Urinary bladder (tissue), 3 donors: ENCODE measurements at regions not wholly inside any gene's neighbourhood (a gene's known extent, or its start where the extent isn't known, plus 50 kb on each side); places are given as distances from the start of the nearest gene placed in this dataset.

ENCODE experiments used
- DNase-seq: peaks from one replicate; pipeline ENCODE4 v3.0.0-alpha.2; 2015; ENCODE audit errors: extremely low spot score
- H3K27ac ChIP-seq: one replicate; pipeline ENCODE4 v1.5.1; 2013; ENCODE audit warnings: low read depth, mild to moderate bottlenecking, moderate library complexity
- H3K36me3 ChIP-seq: one replicate; pipeline ENCODE4 v1.6.1; 2013; ENCODE audit warnings: mild to moderate bottlenecking, moderate library complexity; ENCODE audit not compliant: insufficient read depth
- H3K4me1 ChIP-seq: one replicate; pipeline ENCODE4 v1.6.1; 2013; ENCODE audit warnings: mild to moderate bottlenecking, moderate library complexity; ENCODE audit not compliant: insufficient read depth
- H3K4me3 ChIP-seq: one replicate; pipeline ENCODE4 v1.5.1; 2013; ENCODE audit warnings: low read depth, low read length
- WGBS: extraction: QIAGEN DNeasy Blood & Tissue Kit; methylation state at CpG from one replicate; pipeline ENCODE4 v1.1.7; 2013; 5-methylcytosine and 5-hydroxymethylcytosine counted together
- donor health status: healthy with polysubstance abuse.
- donor health status: healthy.

- 91% methylated on average over 2 of the region's 2 CpGs for WGBS
- Histone ChIP-seq H3K4me1 (no peaks in the 10 kb centered on the region), H3K27ac (no peak overlapping the region), H3K36me3 (no peaks in the 10 kb centered on the region), H3K4me3 (no peak overlapping the region)
- no peak for DNase-seq
Measured at GRCh38 chr4:171087089-171087488, 726.1 kb upstream of the GALNTL6 start.

- Histone ChIP-seq H3K27ac (no peak overlapping the region), H3K4me1 (no peaks in the 10 kb centered on the region), H3K36me3 (no peaks in the 10 kb centered on the region), H3K4me3 (no peak overlapping the region)
- 60% methylated on average over 1 of the region's 1 CpG for WGBS
- DNase-seq: no peak
Measured at GRCh38 chr4:171067422-171067821, 745.8 kb upstream of the GALNTL6 start.

GRCh38 chr4:171049380-171049779 lies 763.8 kb upstream of the GALNTL6 start:
- WGBS: 75% methylated on average over 1 of the region's 1 CpG
- H3K4me3 ChIP-seq: no peak overlapping the region
- DNase-seq: no peak

GRCh38 chr4:171042989-171043524 lies 770.1 kb upstream of the GALNTL6 start:
- no peak for DNase-seq
- no peak overlapping the region for H3K4me3 ChIP-seq
- H3K4me1 ChIP-seq: no peaks in the 10 kb centered on the region
- no peaks in the 10 kb centered on the region for H3K36me3 ChIP-seq
- WGBS: 94% methylated on average over 46 of the region's 46 CpGs
- H3K27ac ChIP-seq: no peak overlapping the region

More at GRCh38 chr4:171049380-171049779, 763.8 kb upstream of the GALNTL6 start:
- no peaks in the 10 kb centered on the region for H3K4me1 ChIP-seq
- H3K36me3 ChIP-seq: no peaks in the 10 kb centered on the region
- H3K27ac ChIP-seq: no peak overlapping the region

- no peak for DNase-seq
- WGBS: 89% methylated on average over 3 of the region's 3 CpGs
- Histone ChIP-seq H3K36me3 (no peaks in the 10 kb centered on the region), H3K4me3 (no peak overlapping the region), H3K27ac (no peak overlapping the region), H3K4me1 (no peaks in the 10 kb centered on the region)
Measured at GRCh38 chr4:171035909-171036308, 777.3 kb upstream of the GALNTL6 start.

GRCh38 chr4:171031338-171031737 lies 781.9 kb upstream of the GALNTL6 start:
- Histone ChIP-seq H3K27ac (no peak overlapping the region), H3K4me3 (no peak overlapping the region), H3K36me3 (no peaks in the 10 kb centered on the region), H3K4me1 (no peaks in the 10 kb centered on the region)
- WGBS: 82% methylated on average over 1 of the region's 1 CpG
- no peak for DNase-seq

GRCh38 chr4:171025776-171026175 lies 787.4 kb upstream of the GALNTL6 start:
- Histone ChIP-seq H3K4me3 (no peak overlapping the region), H3K27ac (no peak overlapping the region), H3K4me1 (no peaks in the 10 kb centered on the region), H3K36me3 (no peaks in the 10 kb centered on the region)
- DNase-seq: no peak
- 59% methylated on average over 2 of the region's 2 CpGs for WGBS

- DNase-seq: no peak
- WGBS: 58% methylated on average over 2 of the region's 2 CpGs
- Histone ChIP-seq H3K27ac (no peak overlapping the region), H3K36me3 (no peaks in the 10 kb centered on the region), H3K4me1 (no peaks in the 10 kb centered on the region), H3K4me3 (no peak overlapping the region)
Measured at GRCh38 chr4:171025343-171025742, 787.9 kb upstream of the GALNTL6 start.

GRCh38 chr4:171024720-171025303 lies 788.4 kb upstream of the GALNTL6 start:
- WGBS: 83% methylated on average over 4 of the region's 4 CpGs
- Histone ChIP-seq H3K4me1 (no peaks in the 10 kb centered on the region), H3K4me3 (no peak overlapping the region), H3K27ac (no peak overlapping the region), H3K36me3 (no peaks in the 10 kb centered on the region)
- DNase-seq: no peak

- no peak overlapping the region for H3K27ac ChIP-seq
- 65% methylated on average over 3 of the region's 3 CpGs for WGBS
- H3K4me3 ChIP-seq: no peak overlapping the region
- no peaks in the 10 kb centered on the region for H3K36me3 ChIP-seq
- H3K4me1 ChIP-seq: no peaks in the 10 kb centered on the region
- DNase-seq: no peak
Measured at GRCh38 chr4:171022824-171023230, 790.4 kb upstream of the GALNTL6 start.

- Histone ChIP-seq H3K4me3 (no peak overlapping the region), H3K4me1 (no peaks in the 10 kb centered on the region), H3K27ac (no peak overlapping the region), H3K36me3 (no peaks in the 10 kb centered on the region)
- DNase-seq: no peak
- WGBS: 0% methylated on average over 1 of the region's 1 CpG
Measured at GRCh38 chr4:171017593-171017992, 795.6 kb upstream of the GALNTL6 start.

- H3K4me3 ChIP-seq: no peak overlapping the region
- no peaks in the 10 kb centered on the region for H3K36me3 ChIP-seq
- no peaks in the 10 kb centered on the region for H3K4me1 ChIP-seq
- whole genome bisulfite sequencing: 36% methylated on average over 2 of the region's 2 CpGs
- DNase-seq: no peak
- no peak overlapping the region for H3K27ac ChIP-seq
Measured at GRCh38 chr4:171016145-171016544, 797.1 kb upstream of the GALNTL6 start.

GRCh38 chr4:171015441-171015840 lies 797.8 kb upstream of the GALNTL6 start:
- Histone ChIP-seq H3K27ac (no peak overlapping the region), H3K4me3 (no peak overlapping the region), H3K36me3 (no peaks in the 10 kb centered on the region), H3K4me1 (no peaks in the 10 kb centered on the region)
- DNase-seq: no peak
- 35% methylated on average over 1 of the region's 1 CpG for WGBS

- H3K4me1 ChIP-seq: no peaks in the 10 kb centered on the region
- no peaks in the 10 kb centered on the region for H3K36me3 ChIP-seq
- no peak for DNase-seq
- WGBS: 79% methylated on average over 3 of the region's 3 CpGs
- no peak overlapping the region for H3K27ac ChIP-seq
- H3K4me3 ChIP-seq: no peak overlapping the region
Measured at GRCh38 chr4:171007618-171008390, 805.4 kb upstream of the GALNTL6 start.
